GM18499 (cell line): ENCODE measurements at regions not wholly inside any gene's neighbourhood (a gene's known extent, or its start where the extent isn't known, plus 50 kb on each side); places are given as distances from the start of the nearest gene placed in this dataset.

Source experiments
- ATAC-seq: cut with Tn5 transposase; IDR thresholded peaks from one replicate; pipeline ENCODE4 v1.9.1; 2021; ENCODE audit warnings: moderate number of reproducible peaks; ENCODE audit not compliant: insufficient read depth, unreplicated experiment

- ATAC-seq, result no peak
Observed at GRCh38 chr4:127194281-127194680, 438.5 kb upstream of the INTU start.

- ATAC-seq, result no peak
Observed at GRCh38 chr4:127196655-127197352, 436.0 kb upstream of the INTU start.

- ATAC-seq, result no peak
Observed at GRCh38 chr4:127203562-127204200, 429.1 kb upstream of the INTU start.

GRCh38 chr4:127204322-127204721, 428.4 kb upstream of the INTU start:
- no peak for ATAC-seq

GRCh38 chr4:127209580-127210095, 423.1 kb upstream of the INTU start:
- ATAC-seq, result no peak

GRCh38 chr4:127210893-127211649, 421.7 kb upstream of the INTU start:
- ATAC-seq, result no peak

- ATAC-seq, result no peak
Observed at GRCh38 chr4:127211650-127212560, 420.9 kb upstream of the INTU start.

GRCh38 chr4:127212701-127213100, 420.1 kb upstream of the INTU start:
- no peak for ATAC-seq

- ATAC-seq, result no peak
Observed at GRCh38 chr4:127214016-127214415, 418.7 kb upstream of the INTU start.

GRCh38 chr4:127214931-127215330, 417.8 kb upstream of the INTU start:
- ATAC-seq, result no peak

GRCh38 chr4:127217586-127218229, 415.0 kb upstream of the INTU start:
- no peak for ATAC-seq

GRCh38 chr4:127219232-127219631, 413.5 kb upstream of the INTU start:
- no peak for ATAC-seq

GRCh38 chr4:127224556-127224955, 408.2 kb upstream of the INTU start:
- ATAC-seq, result no peak

GRCh38 chr4:127229855-127230608, 402.7 kb upstream of the INTU start:
- no peak for ATAC-seq

- ATAC-seq, result no peak
Observed at GRCh38 chr4:127236889-127237288, 395.9 kb upstream of the INTU start.

- ATAC-seq, result no peak
Observed at GRCh38 chr4:127237581-127237980, 395.2 kb upstream of the INTU start.

- no peak for ATAC-seq
Observed at GRCh38 chr4:127238956-127239475, 393.7 kb upstream of the INTU start.

- no peak for ATAC-seq
Observed at GRCh38 chr4:127239902-127240763, 392.6 kb upstream of the INTU start.
